ENCODE measurements at regions not wholly inside any gene's neighbourhood (a gene's known extent, or its start where the extent isn't known, plus 50 kb on each side); places are given as distances from the start of the nearest gene placed in this dataset.

DNA sequence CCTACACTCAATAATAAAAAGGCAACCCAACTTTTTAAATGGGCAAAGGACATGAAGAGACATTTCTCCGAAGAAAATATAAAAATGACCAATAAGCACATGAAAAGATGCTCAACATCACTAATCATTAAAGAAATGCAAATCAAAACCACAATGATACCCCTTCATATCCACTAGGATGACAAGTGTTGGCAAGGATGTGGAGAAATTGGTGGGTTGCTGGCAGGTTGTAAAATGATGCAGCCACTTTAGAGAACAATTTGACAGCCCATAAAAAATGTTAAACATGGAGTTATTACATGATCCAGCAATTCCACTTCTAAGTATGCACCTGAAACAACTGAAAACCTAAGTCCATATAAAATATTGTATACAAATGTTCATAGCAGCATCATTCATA lies 73.2 kb upstream of the LMO2 start:
- TF ChIP-seq, protein P1, sequence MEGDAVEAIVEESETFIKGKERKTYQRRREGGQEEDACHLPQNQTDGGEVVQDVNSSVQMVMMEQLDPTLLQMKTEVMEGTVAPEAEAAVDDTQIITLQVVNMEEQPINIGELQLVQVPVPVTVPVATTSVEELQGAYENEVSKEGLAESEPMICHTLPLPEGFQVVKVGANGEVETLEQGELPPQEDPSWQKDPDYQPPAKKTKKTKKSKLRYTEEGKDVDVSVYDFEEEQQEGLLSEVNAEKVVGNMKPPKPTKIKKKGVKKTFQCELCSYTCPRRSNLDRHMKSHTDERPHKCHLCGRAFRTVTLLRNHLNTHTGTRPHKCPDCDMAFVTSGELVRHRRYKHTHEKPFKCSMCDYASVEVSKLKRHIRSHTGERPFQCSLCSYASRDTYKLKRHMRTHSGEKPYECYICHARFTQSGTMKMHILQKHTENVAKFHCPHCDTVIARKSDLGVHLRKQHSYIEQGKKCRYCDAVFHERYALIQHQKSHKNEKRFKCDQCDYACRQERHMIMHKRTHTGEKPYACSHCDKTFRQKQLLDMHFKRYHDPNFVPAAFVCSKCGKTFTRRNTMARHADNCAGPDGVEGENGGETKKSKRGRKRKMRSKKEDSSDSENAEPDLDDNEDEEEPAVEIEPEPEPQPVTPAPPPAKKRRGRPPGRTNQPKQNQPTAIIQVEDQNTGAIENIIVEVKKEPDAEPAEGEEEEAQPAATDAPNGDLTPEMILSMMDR (IDR thresholded peaks at IDR 0.05; ENCODE audit: insufficient read depth, low read length, poor library complexity, severe bottlenecking) = no peak
- no peak for TF ChIP-seq EZH2phosphoT487 (conservative IDR thresholded peaks at IDR 0.05; ENCODE audit: low read length)

Measured in SU-DHL-6 (cell line).